HepG2 (cell line): ENCODE measurements at regions not wholly inside any gene's neighbourhood (a gene's known extent, or its start where the extent isn't known, plus 50 kb on each side); places are given as distances from the start of the nearest gene placed in this dataset.

Experiments used
- AHR ChIP-seq: IDR thresholded peaks from 2 replicates; pipeline ENCODE4 v1.6.1; 2018; ENCODE audit warnings: missing genetic modification reagents, missing compliant biosample characterization
- BRD4 ChIP-seq: sonication (generic); formaldehyde crosslinking; IDR thresholded peaks from 2 replicates; pipeline ENCODE4 v1.4.0; 2020; ENCODE audit warnings: missing genetic modification reagents
- CEBPB ChIP-seq: IDR thresholded peaks from 2 replicates; pipeline ENCODE4 v1.6.1; 2011; ENCODE audit warnings: low read depth, low read length, improper control_type of control experiment, borderline replicate concordance
- ELF1 ChIP-seq: sonication (generic); formaldehyde crosslinking; IDR thresholded peaks from 2 replicates; pipeline ENCODE4 v1.4.0; 2020; ENCODE audit warnings: missing genetic modification reagents
- IKZF1 ChIP-seq: fragments of 450-650 bp; IDR thresholded peaks from 2 replicates; pipeline ENCODE4 v1.7.1; 2016
- PHF8 ChIP-seq: sonication (generic); formaldehyde crosslinking; IDR thresholded peaks from 2 replicates; pipeline ENCODE4 v1.5.0; 2020; ENCODE audit warnings: missing genetic modification reagents
- RARA ChIP-seq: IDR thresholded peaks from 2 replicates; pipeline ENCODE4 v1.6.1; 2016; ENCODE audit warnings: missing genetic modification reagents, missing compliant biosample characterization
- SKI ChIP-seq: fragments of 450-650 bp; IDR thresholded peaks from one replicate; pipeline ENCODE4 v1.6.1; 2018; ENCODE audit warnings: mild to moderate bottlenecking; ENCODE audit not compliant: partially characterized antibody
- ZNF563 ChIP-seq: sonication (generic); formaldehyde crosslinking; IDR thresholded peaks from 2 replicates; pipeline ENCODE4 v1.8.0; 2022; ENCODE audit warnings: mild to moderate bottlenecking, moderate library complexity, missing genetic modification reagents
- ZNF670 ChIP-seq: sonication (generic); formaldehyde crosslinking; IDR thresholded peaks from 2 replicates; pipeline ENCODE4 v1.8.0; 2022; ENCODE audit warnings: mild to moderate bottlenecking, missing genetic modification reagents, borderline replicate concordance
- TF ChIP-seq, protein P1 (sequence below): sonication (generic); formaldehyde crosslinking; IDR thresholded peaks from one replicate; pipeline ENCODE4 v1.5.1; 2020; ENCODE audit warnings: mild to moderate bottlenecking, missing genetic modification reagents; ENCODE audit errors: not compliant biosample characterization
- TF ChIP-seq, protein P2 (sequence below): sonication (generic); formaldehyde crosslinking; conservative IDR thresholded peaks from 2 replicates; pipeline ENCODE4 v1.4.0; 2020; ENCODE audit warnings: missing genetic modification reagents
- TF ChIP-seq, protein P3 (sequence below): sonication (generic); formaldehyde crosslinking; IDR thresholded peaks from 2 replicates; pipeline ENCODE4 v1.8.1; 2023; ENCODE audit warnings: missing genetic modification reagents, inconsistent platforms, borderline replicate concordance
- TF ChIP-seq, protein P4 (sequence below): sonication (generic); formaldehyde crosslinking; IDR thresholded peaks from 2 replicates; pipeline ENCODE4 v1.5.0; 2020; ENCODE audit warnings: missing genetic modification reagents, mild to moderate bottlenecking, borderline replicate concordance
- TF ChIP-seq, protein P5 (sequence below): sonication (generic); formaldehyde crosslinking; IDR thresholded peaks from 2 replicates; pipeline ENCODE4 v1.4.0; 2020; ENCODE audit warnings: missing genetic modification reagents, borderline replicate concordance

DNA sequence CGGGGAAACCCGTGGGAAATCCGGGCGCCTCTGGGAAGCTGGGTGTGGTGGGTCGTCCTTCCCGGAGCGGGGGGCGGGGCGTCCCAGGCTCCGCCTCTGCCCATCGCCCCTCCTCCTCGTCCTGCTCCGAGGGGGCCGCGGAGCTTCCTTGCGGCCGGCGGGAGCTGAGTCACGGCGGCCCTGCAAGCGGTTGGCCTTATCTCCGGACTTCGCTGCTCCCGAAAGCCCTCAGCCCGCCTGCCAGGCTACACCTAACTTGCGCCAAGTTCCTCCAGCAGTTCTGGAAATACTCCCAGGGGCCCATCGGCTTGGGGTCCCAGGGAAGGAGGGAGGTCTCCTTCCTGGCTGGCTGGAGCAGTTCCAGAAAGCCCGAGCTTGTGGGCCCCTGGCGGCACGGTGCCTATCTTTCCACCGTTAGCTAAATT is 54.1 kb upstream of the CDKN2AIPNL start (continued):
- TF ChIP-seq, protein P1, sequence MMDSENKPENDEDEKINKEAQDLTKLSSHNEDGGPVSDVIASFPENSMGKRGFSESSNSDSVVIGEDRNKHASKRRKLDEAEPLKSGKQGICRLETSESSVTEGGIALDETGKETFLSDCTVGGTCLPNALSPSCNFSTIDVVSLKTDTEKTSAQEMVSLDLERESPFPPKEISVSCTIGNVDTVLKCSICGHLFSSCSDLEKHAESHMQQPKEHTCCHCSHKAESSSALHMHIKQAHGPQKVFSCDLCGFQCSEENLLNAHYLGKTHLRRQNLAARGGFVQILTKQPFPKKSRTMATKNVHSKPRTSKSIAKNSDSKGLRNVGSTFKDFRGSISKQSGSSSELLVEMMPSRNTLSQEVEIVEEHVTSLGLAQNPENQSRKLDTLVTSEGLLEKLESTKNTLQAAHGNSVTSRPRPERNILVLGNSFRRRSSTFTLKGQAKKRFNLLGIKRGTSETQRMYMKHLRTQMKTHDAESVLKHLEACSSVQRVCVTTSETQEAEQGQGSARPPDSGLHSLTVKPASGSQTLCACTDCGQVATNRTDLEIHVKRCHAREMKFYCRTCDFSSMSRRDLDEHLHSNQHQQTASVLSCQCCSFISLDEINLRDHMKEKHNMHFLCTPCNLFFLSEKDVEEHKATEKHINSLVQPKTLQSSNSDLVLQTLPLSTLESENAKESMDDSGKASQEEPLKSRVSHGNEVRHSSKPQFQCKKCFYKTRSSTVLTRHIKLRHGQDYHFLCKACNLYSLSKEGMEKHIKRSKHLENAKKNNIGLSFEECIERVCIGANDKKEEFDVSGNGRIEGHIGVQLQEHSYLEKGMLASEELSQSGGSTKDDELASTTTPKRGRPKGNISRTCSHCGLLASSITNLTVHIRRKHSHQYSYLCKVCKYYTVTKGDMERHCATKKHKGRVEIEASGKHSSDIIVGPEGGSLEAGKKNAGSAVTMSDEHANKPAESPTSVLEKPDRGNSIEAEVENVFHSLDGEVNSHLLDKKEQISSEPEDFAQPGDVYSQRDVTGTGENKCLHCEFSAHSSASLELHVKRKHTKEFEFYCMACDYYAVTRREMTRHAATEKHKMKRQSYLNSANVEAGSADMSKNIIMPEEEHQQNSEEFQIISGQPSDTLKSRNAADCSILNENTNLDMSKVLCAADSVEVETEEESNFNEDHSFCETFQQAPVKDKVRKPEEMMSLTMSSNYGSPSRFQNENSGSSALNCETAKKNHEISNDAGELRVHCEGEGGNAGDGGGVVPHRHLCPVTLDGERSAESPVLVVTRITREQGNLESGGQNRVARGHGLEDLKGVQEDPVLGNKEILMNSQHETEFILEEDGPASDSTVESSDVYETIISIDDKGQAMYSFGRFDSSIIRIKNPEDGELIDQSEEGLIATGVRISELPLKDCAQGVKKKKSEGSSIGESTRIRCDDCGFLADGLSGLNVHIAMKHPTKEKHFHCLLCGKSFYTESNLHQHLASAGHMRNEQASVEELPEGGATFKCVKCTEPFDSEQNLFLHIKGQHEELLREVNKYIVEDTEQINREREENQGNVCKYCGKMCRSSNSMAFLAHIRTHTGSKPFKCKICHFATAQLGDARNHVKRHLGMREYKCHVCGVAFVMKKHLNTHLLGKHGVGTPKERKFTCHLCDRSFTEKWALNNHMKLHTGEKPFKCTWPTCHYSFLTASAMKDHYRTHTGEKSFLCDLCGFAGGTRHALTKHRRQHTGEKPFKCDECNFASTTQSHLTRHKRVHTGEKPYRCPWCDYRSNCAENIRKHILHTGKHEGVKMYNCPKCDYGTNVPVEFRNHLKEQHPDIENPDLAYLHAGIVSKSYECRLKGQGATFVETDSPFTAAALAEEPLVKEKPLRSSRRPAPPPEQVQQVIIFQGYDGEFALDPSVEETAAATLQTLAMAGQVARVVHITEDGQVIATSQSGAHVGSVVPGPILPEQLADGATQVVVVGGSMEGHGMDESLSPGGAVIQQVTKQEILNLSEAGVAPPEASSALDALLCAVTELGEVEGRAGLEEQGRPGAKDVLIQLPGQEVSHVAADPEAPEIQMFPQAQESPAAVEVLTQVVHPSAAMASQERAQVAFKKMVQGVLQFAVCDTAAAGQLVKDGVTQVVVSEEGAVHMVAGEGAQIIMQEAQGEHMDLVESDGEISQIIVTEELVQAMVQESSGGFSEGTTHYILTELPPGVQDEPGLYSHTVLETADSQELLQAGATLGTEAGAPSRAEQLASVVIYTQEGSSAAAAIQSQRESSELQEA (CRISPR knock-in tag): peak; percentile 48
- TF ChIP-seq, protein P2, sequence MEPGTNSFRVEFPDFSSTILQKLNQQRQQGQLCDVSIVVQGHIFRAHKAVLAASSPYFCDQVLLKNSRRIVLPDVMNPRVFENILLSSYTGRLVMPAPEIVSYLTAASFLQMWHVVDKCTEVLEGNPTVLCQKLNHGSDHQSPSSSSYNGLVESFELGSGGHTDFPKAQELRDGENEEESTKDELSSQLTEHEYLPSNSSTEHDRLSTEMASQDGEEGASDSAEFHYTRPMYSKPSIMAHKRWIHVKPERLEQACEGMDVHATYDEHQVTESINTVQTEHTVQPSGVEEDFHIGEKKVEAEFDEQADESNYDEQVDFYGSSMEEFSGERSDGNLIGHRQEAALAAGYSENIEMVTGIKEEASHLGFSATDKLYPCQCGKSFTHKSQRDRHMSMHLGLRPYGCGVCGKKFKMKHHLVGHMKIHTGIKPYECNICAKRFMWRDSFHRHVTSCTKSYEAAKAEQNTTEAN (CRISPR knock-in tag): 0 out of 2 replicates have a peak, but pooled peaks have one; percentile 62
- TF ChIP-seq ZNF563 (CRISPR knock-in tag): no peak
- no peak for TF ChIP-seq CEBPB
- no peak for TF ChIP-seq RARA (CRISPR knock-in tag)
- TF ChIP-seq, protein P3, sequence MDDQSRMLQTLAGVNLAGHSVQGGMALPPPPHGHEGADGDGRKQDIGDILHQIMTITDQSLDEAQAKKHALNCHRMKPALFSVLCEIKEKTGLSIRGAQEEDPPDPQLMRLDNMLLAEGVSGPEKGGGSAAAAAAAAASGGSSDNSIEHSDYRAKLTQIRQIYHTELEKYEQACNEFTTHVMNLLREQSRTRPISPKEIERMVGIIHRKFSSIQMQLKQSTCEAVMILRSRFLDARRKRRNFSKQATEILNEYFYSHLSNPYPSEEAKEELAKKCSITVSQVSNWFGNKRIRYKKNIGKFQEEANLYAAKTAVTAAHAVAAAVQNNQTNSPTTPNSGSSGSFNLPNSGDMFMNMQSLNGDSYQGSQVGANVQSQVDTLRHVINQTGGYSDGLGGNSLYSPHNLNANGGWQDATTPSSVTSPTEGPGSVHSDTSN (CRISPR knock-in tag): no peak
- peak; percentile 16 for TF ChIP-seq SKI
- TF ChIP-seq, protein P4, sequence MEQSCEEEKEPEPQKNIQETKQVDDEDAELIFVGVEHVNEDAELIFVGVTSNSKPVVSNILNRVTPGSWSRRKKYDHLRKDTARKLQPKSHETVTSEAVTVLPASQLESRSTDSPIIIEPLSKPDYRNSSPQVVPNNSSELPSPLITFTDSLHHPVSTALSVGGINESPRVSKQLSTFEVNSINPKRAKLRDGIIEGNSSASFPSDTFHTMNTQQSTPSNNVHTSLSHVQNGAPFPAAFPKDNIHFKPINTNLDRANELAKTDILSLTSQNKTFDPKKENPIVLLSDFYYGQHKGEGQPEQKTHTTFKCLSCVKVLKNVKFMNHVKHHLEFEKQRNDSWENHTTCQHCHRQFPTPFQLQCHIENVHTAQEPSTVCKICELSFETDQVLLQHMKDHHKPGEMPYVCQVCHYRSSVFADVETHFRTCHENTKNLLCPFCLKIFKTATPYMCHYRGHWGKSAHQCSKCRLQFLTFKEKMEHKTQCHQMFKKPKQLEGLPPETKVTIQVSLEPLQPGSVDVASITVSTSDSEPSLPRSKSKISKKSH (CRISPR knock-in tag): peak; percentile 17; the same call in 1 of the 2 replicates
- TF ChIP-seq BRD4 (CRISPR knock-in tag): no peak
- TF ChIP-seq, protein P5, sequence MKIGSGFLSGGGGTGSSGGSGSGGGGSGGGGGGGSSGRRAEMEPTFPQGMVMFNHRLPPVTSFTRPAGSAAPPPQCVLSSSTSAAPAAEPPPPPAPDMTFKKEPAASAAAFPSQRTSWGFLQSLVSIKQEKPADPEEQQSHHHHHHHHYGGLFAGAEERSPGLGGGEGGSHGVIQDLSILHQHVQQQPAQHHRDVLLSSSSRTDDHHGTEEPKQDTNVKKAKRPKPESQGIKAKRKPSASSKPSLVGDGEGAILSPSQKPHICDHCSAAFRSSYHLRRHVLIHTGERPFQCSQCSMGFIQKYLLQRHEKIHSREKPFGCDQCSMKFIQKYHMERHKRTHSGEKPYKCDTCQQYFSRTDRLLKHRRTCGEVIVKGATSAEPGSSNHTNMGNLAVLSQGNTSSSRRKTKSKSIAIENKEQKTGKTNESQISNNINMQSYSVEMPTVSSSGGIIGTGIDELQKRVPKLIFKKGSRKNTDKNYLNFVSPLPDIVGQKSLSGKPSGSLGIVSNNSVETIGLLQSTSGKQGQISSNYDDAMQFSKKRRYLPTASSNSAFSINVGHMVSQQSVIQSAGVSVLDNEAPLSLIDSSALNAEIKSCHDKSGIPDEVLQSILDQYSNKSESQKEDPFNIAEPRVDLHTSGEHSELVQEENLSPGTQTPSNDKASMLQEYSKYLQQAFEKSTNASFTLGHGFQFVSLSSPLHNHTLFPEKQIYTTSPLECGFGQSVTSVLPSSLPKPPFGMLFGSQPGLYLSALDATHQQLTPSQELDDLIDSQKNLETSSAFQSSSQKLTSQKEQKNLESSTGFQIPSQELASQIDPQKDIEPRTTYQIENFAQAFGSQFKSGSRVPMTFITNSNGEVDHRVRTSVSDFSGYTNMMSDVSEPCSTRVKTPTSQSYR: peak; percentile 15; the same call in 1 of the 2 replicates
- TF ChIP-seq ZNF670 (CRISPR knock-in tag): no peak
- TF ChIP-seq PHF8: peak; percentile 81
- no peak for TF ChIP-seq IKZF1
- peak; percentile 21; the same call in 1 of the 2 replicates for TF ChIP-seq ELF1 (CRISPR knock-in tag)
- no peak for TF ChIP-seq AHR (CRISPR knock-in tag)
